Activated CD8-positive, alpha-beta T cell treated with anti-CD3 and anti-CD28 coated beads for 36 hours (primary cell): ENCODE measurements at regions not wholly inside any gene's neighbourhood (a gene's known extent, or its start where the extent isn't known, plus 50 kb on each side); places are given as distances from the start of the nearest gene placed in this dataset.

Experiments used
- ATAC-seq: fragments of 200-7000 bp; cut with Tn5 transposase; one replicate; pipeline ENCODE4 v1.10.0; 2021; ENCODE audit warnings: mild to moderate bottlenecking, moderate library complexity
- CTCF ChIA-PET: fragments of 350-600 bp; sonication (Branson Sonifier 250); formaldehyde crosslinking; loops from one replicate; lab custom pipeline; 2021; ENCODE audit warnings: antibody characterized with exemption; lab: Charles Lee
- POLR2A ChIA-PET: fragments of 350-600 bp; sonication (Branson Sonifier 250); formaldehyde crosslinking; loops from one replicate; lab custom pipeline; 2021; ENCODE audit warnings: antibody characterized with exemption; lab: Charles Lee
- DNase-seq: peaks from one replicate; pipeline ENCODE4 v3.0.0-alpha.2; 2020
- H3K27ac Mint-ChIP-seq: one replicate; pipeline ENCODE4 v1.8.0; 2021; ENCODE audit warnings: mild to moderate bottlenecking, mixed read lengths
- H3K27me3 Mint-ChIP-seq: one replicate; pipeline ENCODE4 v1.8.0; 2021; ENCODE audit warnings: mixed read lengths
- H3K36me3 Mint-ChIP-seq: one replicate; pipeline ENCODE4 v1.8.0; 2021; ENCODE audit warnings: low read depth, mixed read lengths
- H3K4me1 Mint-ChIP-seq: one replicate; pipeline ENCODE4 v1.8.0; 2021; ENCODE audit warnings: low read depth, mixed read lengths
- H3K4me3 Mint-ChIP-seq: one replicate; pipeline ENCODE4 v1.8.0; 2021; ENCODE audit warnings: mild to moderate bottlenecking, moderate library complexity, mixed read lengths
- H3K9me3 Mint-ChIP-seq: one replicate; pipeline ENCODE4 v1.8.0; 2021; ENCODE audit warnings: mixed read lengths
- CTCF ChIP-seq: fragments of 200-600 bp; IDR thresholded peaks from one replicate; pipeline ENCODE4 v1.8.0; 2022; ENCODE audit warnings: antibody characterized with exemption, mild to moderate bottlenecking
- intact Hi-C: fragments of 100-400 bp; cut with micrococcal nuclease; formaldehyde crosslinking; loops from one replicate; pipeline ENCODE4 v1.10.0; 2022

GRCh38 chr11:25159341-25159740, 662.5 kb downstream of the LUZP2 start:
- H3K27me3 Mint-ChIP-seq, result no peaks in the 10 kb centered on the region
- H3K4me1 Mint-ChIP-seq, result no peaks in the 10 kb centered on the region
- ChIA-PET CTCF (no interaction called here), POLR2A (no interaction called here)
- no peak for ATAC-seq
- intact Hi-C loops, result no loop called here
- no peak for DNase-seq
- H3K4me3 Mint-ChIP-seq, result no peak overlapping the region
- peaks cover 12% of the 10 kb centered on the region for H3K9me3 Mint-ChIP-seq
- H3K27ac Mint-ChIP-seq, result no peak overlapping the region
- TF ChIP-seq CTCF, result no peak
- H3K36me3 Mint-ChIP-seq, result no peaks in the 10 kb centered on the region

DNA sequence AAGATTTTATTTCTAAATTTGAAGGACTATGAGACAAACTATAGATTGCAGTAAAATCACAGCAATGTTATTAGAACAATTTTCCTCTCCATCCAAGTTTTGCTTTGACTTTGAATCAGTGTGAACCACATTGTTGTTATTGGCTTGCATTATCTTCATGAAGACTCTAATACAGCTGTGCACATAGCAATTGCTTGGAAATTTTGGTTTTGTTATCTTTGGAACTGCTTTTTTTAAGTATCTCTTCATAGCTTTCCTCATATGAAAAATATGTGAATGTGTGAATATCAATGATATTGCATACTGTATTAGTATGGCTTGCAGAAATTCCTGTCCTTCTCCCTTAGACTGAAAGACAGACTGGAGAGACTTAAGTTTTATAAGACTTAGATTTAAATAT, 666.6 kb downstream of the LUZP2 start:
- POLR2A ChIA-PET, result no interaction called here
- Mint-ChIP-seq H3K36me3 (no peaks in the 10 kb centered on the region), H3K9me3 (peaks cover 13% of the 10 kb centered on the region), H3K4me1 (no peaks in the 10 kb centered on the region), H3K27me3 (no peaks in the 10 kb centered on the region), H3K4me3 (no peak overlapping the region), H3K27ac (no peak overlapping the region)
- no peak for ATAC-seq
- CTCF ChIA-PET, result no interaction called here
- intact Hi-C loops, result no loop called here
- no peak for DNase-seq
- no peak for TF ChIP-seq CTCF

GRCh38 chr11:25180187-25180586, 683.3 kb downstream of the LUZP2 start:
- Mint-ChIP-seq H3K9me3 (peaks cover 12% of the 10 kb centered on the region), H3K36me3 (no peaks in the 10 kb centered on the region), H3K4me3 (no peak overlapping the region), H3K27ac (no peak overlapping the region), H3K27me3 (no peaks in the 10 kb centered on the region), H3K4me1 (no peaks in the 10 kb centered on the region)
- DNase-seq, result no peak
- no peak for ATAC-seq
- intact Hi-C loops, result no loop called here
- ChIA-PET POLR2A (no interaction called here), CTCF (no interaction called here)
- TF ChIP-seq CTCF, result no peak

GRCh38 chr11:25183411-25183810, 686.6 kb downstream of the LUZP2 start:
- Mint-ChIP-seq H3K36me3 (no peaks in the 10 kb centered on the region), H3K4me1 (no peaks in the 10 kb centered on the region), H3K27ac (no peak overlapping the region), H3K9me3 (peaks cover 5% of the 10 kb centered on the region), H3K27me3 (no peaks in the 10 kb centered on the region), H3K4me3 (no peak overlapping the region)
- TF ChIP-seq CTCF, result no peak
- POLR2A ChIA-PET, result no interaction called here
- DNase-seq (no peak), ATAC-seq (no peak)
- CTCF ChIA-PET, result no interaction called here
- intact Hi-C loops, result no loop called here

DNA sequence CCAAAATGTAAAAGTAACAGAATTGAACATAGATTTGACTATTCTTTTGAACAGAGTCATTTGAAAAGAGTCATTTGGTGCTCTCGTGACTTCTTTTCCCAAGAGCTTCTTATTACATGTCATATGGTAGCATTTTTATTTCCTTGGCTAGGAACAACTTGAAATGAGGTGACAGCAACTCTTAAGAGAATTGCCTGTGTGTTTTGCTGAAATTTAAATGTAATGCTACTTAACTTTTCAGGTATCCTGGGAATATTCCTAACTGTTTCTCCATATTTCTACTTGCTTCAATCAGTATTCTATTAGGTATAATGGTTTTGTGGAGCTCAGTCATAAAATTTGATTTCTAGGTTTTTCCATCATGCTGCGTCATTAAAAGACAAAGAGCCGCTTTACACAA, 700.7 kb downstream of the LUZP2 start:
- POLR2A ChIA-PET, result no interaction called here

More for the DNA sequence above, 700.7 kb downstream of the LUZP2 start:
- Mint-ChIP-seq H3K27me3 (no peaks in the 10 kb centered on the region), H3K9me3 (peaks cover 5% of the 10 kb centered on the region), H3K27ac (no peak overlapping the region), H3K4me3 (no peak overlapping the region), H3K4me1 (no peaks in the 10 kb centered on the region), H3K36me3 (no peaks in the 10 kb centered on the region)
- intact Hi-C loops, result no loop called here
- CTCF ChIA-PET, result no interaction called here
- TF ChIP-seq CTCF, result no peak
- no peak for DNase-seq
- no peak for ATAC-seq
